HepG2 (cell line): ENCODE measurements at regions not wholly inside any gene's neighbourhood (a gene's known extent, or its start where the extent isn't known, plus 50 kb on each side); places are given as distances from the start of the nearest gene placed in this dataset.

Experiments
- ATAC-seq: fragments of 200-7000 bp; cut with Tn5 transposase; 3 replicates; pipeline ENCODE4 v1.9.1; 2020; ENCODE audit warnings: mild to moderate bottlenecking, moderate library complexity
- BruUV-seq: library from RNA; stranded (reverse); fragments of 400-500 nt; replicated peaks from 2 replicates; lab custom pipeline; 2021; lab: Mats Ljungman, UMichigan
- CTCF ChIA-PET: fragments of 300-600 bp; formaldehyde crosslinking; extraction: SDS; loops from one replicate; lab custom pipeline; 2021; ENCODE audit warnings: low total read pairs, inconsistent platforms, low intra/inter-chr PET ratio; lab: Yijun Ruan, JAX
- POLR2A ChIA-PET: fragments of 350-600 bp; sonication (Branson Sonifier 250); formaldehyde crosslinking; loops from one replicate; lab custom pipeline; 2020; ENCODE audit warnings: antibody characterized with exemption, inconsistent platforms; lab: Yijun Ruan, JAX
- DNase-seq: peaks from one replicate; pipeline ENCODE4 v3.0.0-alpha.2; 2015; ENCODE audit warnings: low spot score
- FAIRE-seq: peaks from 3 replicates; lab custom pipeline; 2011; peaks lifted over from hg19 to GRCh38; lab: Jason Lieb, UNC
- H2AFZ ChIP-seq: one replicate; pipeline ENCODE4 v1.6.1; 2011; ENCODE audit warnings: low read length, inconsistent platforms
- H3K27ac ChIP-seq: fragments of 300-600 bp; 3 replicates; pipeline ENCODE4 v1.8.0; 2011; ENCODE audit warnings: mixed run types, mild to moderate bottlenecking, mixed read lengths, low read length, inconsistent platforms; ENCODE audit not compliant: insufficient read depth; ENCODE audit errors: extremely low read length
- H3K27me3 ChIP-seq, 2 experiments: fragments of 200-600 bp in 1 of 2; 2 replicates in 1 of 2; 3 replicates in 1 of 2; pipeline versions ENCODE4 v1.6.0 to v1.8.0; 2011; ENCODE audit warnings: low read length in 2 of 2, mild to moderate bottlenecking in 2 of 2, moderate library complexity in 2 of 2, inconsistent platforms in 1 of 2; ENCODE audit not compliant: insufficient read depth in 2 of 2, control insufficient read depth in 1 of 2
- H3K36me3 ChIP-seq, 2 experiments: fragments of 200-600 bp in 1 of 2; replicated peaks in 1 of 2; 2 replicates in 1 of 2; 3 replicates in 1 of 2; pipeline versions ENCODE4 v1.5.1 to v1.8.0; 2011; ENCODE audit warnings: low read length in 2 of 2, inconsistent platforms in 1 of 2; ENCODE audit not compliant: insufficient read depth in 2 of 2, control insufficient read depth in 1 of 2
- H3K4me1 ChIP-seq: 2 replicates; pipeline ENCODE4 v1.5.1; 2012; ENCODE audit warnings: low read length, inconsistent platforms; ENCODE audit not compliant: insufficient read depth
- H3K4me2 ChIP-seq: 2 replicates; pipeline ENCODE4 v1.6.0; 2011; ENCODE audit warnings: low read depth, low read length, inconsistent platforms
- H3K4me3 ChIP-seq, 3 experiments: fragments of 200-600 bp in 1 of 3; sonication (generic), shearing (Covaris generic) in 1 of 3; replicated peaks in 1 of 3; 2 replicates each; pipeline ENCODE4 v1.5.1; 2011 to 2016; ENCODE audit warnings: low read length in 3 of 3, inconsistent platforms in 2 of 3, low read depth in 2 of 3, mild to moderate bottlenecking in 2 of 3, control low read depth in 1 of 3, mixed read lengths in 1 of 3; ENCODE audit not compliant: insufficient read depth in 1 of 3
- H3K79me2 ChIP-seq: one replicate; pipeline ENCODE4 v1.6.1; 2011; ENCODE audit warnings: low read length, inconsistent platforms; ENCODE audit not compliant: insufficient read depth
- H3K9ac ChIP-seq: 2 replicates; pipeline ENCODE4 v1.6.0; 2011; ENCODE audit warnings: mild to moderate bottlenecking, low read depth, low read length, inconsistent platforms; ENCODE audit not compliant: insufficient read depth
- H3K9me3 ChIP-seq: 2 replicates; pipeline ENCODE4 v1.5.1; 2012; ENCODE audit warnings: mild to moderate bottlenecking, low read length
- H4K20me1 ChIP-seq: 2 replicates; pipeline ENCODE4 v1.6.0; 2011; ENCODE audit warnings: inconsistent platforms, mild to moderate bottlenecking, low read length, moderate library complexity; ENCODE audit not compliant: insufficient read depth
- AFF4 ChIP-seq: sonication (generic); formaldehyde crosslinking; IDR thresholded peaks from 2 replicates; pipeline ENCODE4 v1.4.0; 2020; ENCODE audit warnings: missing genetic modification reagents
- CBX5 ChIP-seq: sonication (generic); formaldehyde crosslinking; IDR thresholded peaks from 2 replicates; pipeline ENCODE4 v1.4.0; 2020; ENCODE audit warnings: missing genetic modification reagents, borderline replicate concordance
- CREM ChIP-seq, 2 experiments: sonication (generic) in 1 of 2; formaldehyde crosslinking in 1 of 2; IDR thresholded peaks; 2 replicates each; pipeline versions ENCODE4 v1.4.0 to v1.6.1; 2016 to 2020; ENCODE audit warnings: antibody characterized with exemption in 1 of 2, mild to moderate bottlenecking in 1 of 2, missing genetic modification reagents in 1 of 2
- MED1 ChIP-seq: sonication (generic); formaldehyde crosslinking; IDR thresholded peaks from 2 replicates; pipeline ENCODE4 v1.4.0; 2020; ENCODE audit warnings: missing genetic modification reagents
- MED8 ChIP-seq: sonication (generic); formaldehyde crosslinking; IDR thresholded peaks from 2 replicates; pipeline ENCODE4 v1.8.1; 2023; ENCODE audit warnings: mild to moderate bottlenecking, missing genetic modification reagents; ENCODE audit not compliant: insufficient replicate concordance
- PHF21A ChIP-seq: sonication (generic); formaldehyde crosslinking; IDR thresholded peaks from 2 replicates; pipeline ENCODE4 v1.5.0; 2020; ENCODE audit warnings: mild to moderate bottlenecking, missing genetic modification reagents
- SRF ChIP-seq: IDR thresholded peaks from 2 replicates; pipeline ENCODE4 v1.6.1; 2011; ENCODE audit warnings: mild to moderate bottlenecking, low read depth, low read length, moderate library complexity
- TFDP1 ChIP-seq: IDR thresholded peaks from 2 replicates; pipeline ENCODE4 v1.6.1; 2016; ENCODE audit warnings: missing compliant biosample characterization, missing genetic modification reagents, borderline replicate concordance
- TRIM24 ChIP-seq: sonication (generic); formaldehyde crosslinking; IDR thresholded peaks from 2 replicates; pipeline ENCODE4 v1.8.0; 2022; ENCODE audit warnings: mild to moderate bottlenecking, missing genetic modification reagents
- ZNF691 ChIP-seq: sonication (generic); formaldehyde crosslinking; IDR thresholded peaks from 2 replicates; pipeline ENCODE4 v1.4.0; 2020; ENCODE audit warnings: missing genetic modification reagents, low read depth, mild to moderate bottlenecking, borderline replicate concordance
- WGBS: methylation state at CpG from one replicate; pipeline ENCODE4 v1.1.6; 2017; ENCODE audit warnings: low lambda C conversion rate; 5-methylcytosine and 5-hydroxymethylcytosine counted together
- in situ Hi-C: cut with HindIII; loops from 2 replicates; pipeline ENCODE4 v1.10.0; 2017; ENCODE audit warnings: low pct_unique_long_range_greater_than_20kb; ENCODE audit not compliant: extremely low pct_ligation_motif_present
- intact Hi-C: fragments of 100-400 bp; cut with micrococcal nuclease; formaldehyde crosslinking; loops from one replicate; pipeline ENCODE4 v1.10.0; 2022; ENCODE audit not compliant: unreplicated experiment

- Histone ChIP-seq H3K27ac (no peak overlapping the region), H3K27me3 (peaks cover 0 to 1% of the 10 kb centered on the region in 2 experiments; a peak in 1 of 5 replicates), H4K20me1 (no peaks in the 10 kb centered on the region), H3K4me2 (no peak overlapping the region), H3K9ac (no peak overlapping the region), H3K4me3 (no peak overlapping the region), H3K79me2 (no peaks in the 10 kb centered on the region), H2AFZ (no peak overlapping the region), H3K36me3 (no peaks in the 10 kb centered on the region), H3K9me3 (no peaks in the 10 kb centered on the region), H3K4me1 (no peaks in the 10 kb centered on the region)
- intact Hi-C loops = no loop called here
- in situ Hi-C loops = no loop called here
- whole genome bisulfite sequencing = 85% methylated on average over 2 of the region's 2 CpGs
- CTCF ChIA-PET = no interaction called here
- FAIRE-seq (no peak), DNase-seq (no peak), ATAC-seq (no peak)
- BruUV-seq = no TSS peak
- TF ChIP-seq MED1 (no peak), CREM (IDR thresholded peaks at IDR 0.05) (no peak), CREM (CRISPR knock-in tag; IDR thresholded peaks at IDR 0.05) (no peak), AFF4 (CRISPR knock-in tag) (no peak), MED8 (CRISPR knock-in tag) (no peak), TFDP1 (no peak), ZNF691 (no peak), PHF21A (CRISPR knock-in tag) (no peak), SRF (no peak), TRIM24 (CRISPR knock-in tag) (no peak), CBX5 (CRISPR knock-in tag) (no peak)
- POLR2A ChIA-PET = no interaction called here
Measured at GRCh38 chr5:93219641-93220145, 361.3 kb downstream of the NR2F1-AS1 start.
